ENCODE measurements at regions not wholly inside any gene's neighbourhood (a gene's known extent, or its start where the extent isn't known, plus 50 kb on each side); places are given as distances from the start of the nearest gene placed in this dataset.

- intact Hi-C loops (cut with DNase I) = loop anchor here (10.0 kb wide), 1 partner anchor 590 kb away; the partner anchor contains the start of gene GALNT18
- H3K27me3 ChIP-seq = no peaks in the 10 kb centered on the region
- H3K36me3 ChIP-seq = no peaks in the 10 kb centered on the region
- H3K9me3 ChIP-seq = no peaks in the 10 kb centered on the region
- H3K4me3 ChIP-seq = no peak overlapping the region
- H3K27ac ChIP-seq (replicated peaks in 1 of 4) = no peak overlapping the region
- TF ChIP-seq POLR2AphosphoS5 (IDR thresholded peaks at IDR 0.05) = no peak
- TF ChIP-seq, protein P1, sequence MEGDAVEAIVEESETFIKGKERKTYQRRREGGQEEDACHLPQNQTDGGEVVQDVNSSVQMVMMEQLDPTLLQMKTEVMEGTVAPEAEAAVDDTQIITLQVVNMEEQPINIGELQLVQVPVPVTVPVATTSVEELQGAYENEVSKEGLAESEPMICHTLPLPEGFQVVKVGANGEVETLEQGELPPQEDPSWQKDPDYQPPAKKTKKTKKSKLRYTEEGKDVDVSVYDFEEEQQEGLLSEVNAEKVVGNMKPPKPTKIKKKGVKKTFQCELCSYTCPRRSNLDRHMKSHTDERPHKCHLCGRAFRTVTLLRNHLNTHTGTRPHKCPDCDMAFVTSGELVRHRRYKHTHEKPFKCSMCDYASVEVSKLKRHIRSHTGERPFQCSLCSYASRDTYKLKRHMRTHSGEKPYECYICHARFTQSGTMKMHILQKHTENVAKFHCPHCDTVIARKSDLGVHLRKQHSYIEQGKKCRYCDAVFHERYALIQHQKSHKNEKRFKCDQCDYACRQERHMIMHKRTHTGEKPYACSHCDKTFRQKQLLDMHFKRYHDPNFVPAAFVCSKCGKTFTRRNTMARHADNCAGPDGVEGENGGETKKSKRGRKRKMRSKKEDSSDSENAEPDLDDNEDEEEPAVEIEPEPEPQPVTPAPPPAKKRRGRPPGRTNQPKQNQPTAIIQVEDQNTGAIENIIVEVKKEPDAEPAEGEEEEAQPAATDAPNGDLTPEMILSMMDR (IDR thresholded peaks at IDR 0.05) = no peak
- TF ChIP-seq POLR2A (IDR thresholded peaks at IDR 0.05; ENCODE audit: low read depth) = no peak
- TF ChIP-seq EP300 (IDR thresholded peaks at IDR 0.05) = no peak
- DNase-seq (ENCODE audit: extremely low spot score) = no peak
- peaks cover 9 to 33% (median 29%) of the 10 kb centered on the region in 4 donors for H3K4me1 ChIP-seq
- WGBS = 86% methylated on average over 5 of the region's 5 CpGs
Measured at GRCh38 chr11:11034476-11034875, 176.6 kb upstream of the ZBED5 start.

DNA sequence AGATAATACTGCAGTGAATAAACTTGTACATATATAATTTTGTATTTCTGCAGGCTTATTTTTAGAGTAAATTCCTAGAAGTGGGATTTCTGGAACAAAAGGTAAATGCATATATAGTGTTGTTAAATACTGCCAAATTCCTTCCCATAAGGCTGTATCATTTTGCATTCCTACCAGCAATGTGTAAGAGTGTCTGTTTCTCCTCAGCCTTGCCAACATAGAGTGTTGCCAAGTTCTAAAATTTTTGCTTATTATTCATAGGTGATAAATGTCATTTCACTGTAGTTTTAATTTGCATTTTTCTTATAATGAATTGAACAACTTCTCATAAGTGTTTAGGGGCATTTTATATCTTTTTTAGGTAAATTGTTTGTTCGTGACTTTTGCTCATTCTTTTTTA, 174.2 kb upstream of the ZBED5 start:
- WGBS = 35% methylated on average over 1 of the region's 1 CpG
- no peak overlapping the region for H3K4me3 ChIP-seq
- H3K4me1 ChIP-seq = peaks cover 0 to 25% (median 9%) of the 10 kb centered on the region in 4 donors
- H3K27me3 ChIP-seq = no peaks in the 10 kb centered on the region
- H3K27ac ChIP-seq (replicated peaks in 1 of 4) = no peak overlapping the region
- TF ChIP-seq POLR2AphosphoS5 (IDR thresholded peaks at IDR 0.05) = no peak
- no peak for TF ChIP-seq EP300 (IDR thresholded peaks at IDR 0.05)
- no peak for TF ChIP-seq POLR2A (IDR thresholded peaks at IDR 0.05; ENCODE audit: low read depth)
- TF ChIP-seq, protein P1 (IDR thresholded peaks at IDR 0.05) = no peak
- no peaks in the 10 kb centered on the region for H3K9me3 ChIP-seq
- no peak for DNase-seq (ENCODE audit: extremely low spot score)
- intact Hi-C loops (cut with DNase I) = loop anchor here (10.0 kb wide), 1 partner anchor 593 kb away; the partner anchor contains the start of gene GALNT18
- H3K36me3 ChIP-seq = no peaks in the 10 kb centered on the region

DNA sequence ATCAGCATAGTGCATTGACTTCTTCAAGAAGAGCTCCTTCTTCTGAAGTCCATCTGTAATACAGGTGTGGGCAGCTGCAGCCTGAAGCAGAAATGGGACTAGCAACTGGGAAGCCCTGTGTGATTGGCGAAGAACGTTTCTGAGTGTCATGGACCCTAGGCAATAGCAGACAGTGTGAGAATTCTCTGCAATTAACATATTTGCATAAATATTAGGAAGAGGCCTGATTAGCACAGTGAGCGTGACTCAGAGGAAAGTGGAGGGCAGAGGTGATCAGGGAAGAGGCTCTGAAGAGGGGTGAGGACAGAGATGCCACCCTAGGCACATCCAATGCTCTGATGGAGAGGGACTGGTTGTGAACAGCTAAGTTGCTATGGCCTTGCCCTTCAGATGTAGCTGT, 171.2 kb upstream of the ZBED5 start:
- Histone ChIP-seq H3K36me3 (no peaks in the 10 kb centered on the region), H3K27ac (replicated peaks in 1 of 4) (no peak overlapping the region), H3K4me3 (no peak overlapping the region), H3K27me3 (no peaks in the 10 kb centered on the region), H3K9me3 (no peaks in the 10 kb centered on the region), H3K4me1 (peaks cover 0 to 16% (median 3%) of the 10 kb centered on the region in 4 donors)
- no peak for DNase-seq (ENCODE audit: extremely low spot score)
- intact Hi-C loops (cut with DNase I) = loop anchor here (2.0 to 5.0 kb wide), 2 partner anchors 233 to 758 kb away; no protein-coding TSS in a partner anchor
- TF ChIP-seq POLR2A (IDR thresholded peaks at IDR 0.05; ENCODE audit: low read depth) = no peak
- TF ChIP-seq EP300 (IDR thresholded peaks at IDR 0.05) = no peak
- TF ChIP-seq POLR2AphosphoS5 (IDR thresholded peaks at IDR 0.05) = no peak
- TF ChIP-seq, protein P1 (IDR thresholded peaks at IDR 0.05) = no peak
- 94% methylated on average over 3 of the region's 3 CpGs for WGBS

DNA sequence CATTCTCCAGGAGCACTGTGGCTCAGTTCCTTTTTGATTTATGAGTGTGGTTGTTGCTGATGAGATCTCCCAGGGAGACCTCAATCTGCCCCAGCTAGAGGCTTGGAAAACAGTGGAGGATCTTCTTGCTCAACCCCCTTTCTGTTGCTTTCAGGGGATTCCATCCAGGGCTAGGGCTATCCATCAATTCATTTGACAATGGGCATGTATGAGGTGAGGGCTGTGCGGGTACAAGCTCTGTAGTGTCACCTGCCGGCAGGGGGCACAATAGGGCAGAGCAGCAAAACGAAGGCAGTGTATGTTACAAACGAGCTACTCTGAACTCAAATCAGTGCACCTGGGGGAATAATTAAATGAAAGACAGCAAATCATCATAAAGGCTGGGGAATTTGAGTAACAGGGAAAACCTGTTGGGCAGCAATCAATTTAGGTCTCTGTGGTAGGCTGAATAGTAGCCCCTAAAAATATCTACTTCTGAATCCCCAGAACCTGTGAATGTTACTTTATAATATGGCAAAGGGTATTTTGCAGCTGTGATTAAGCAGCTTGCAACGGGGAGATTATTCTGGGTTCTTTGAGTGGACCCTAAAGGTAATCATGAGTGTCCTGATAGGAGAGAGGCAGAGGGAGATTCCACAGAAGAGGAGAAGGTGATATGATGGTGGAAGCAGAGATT, 170.3 kb upstream of the ZBED5 start:
- no peak overlapping the region for H3K4me3 ChIP-seq
- H3K9me3 ChIP-seq = no peaks in the 10 kb centered on the region
- H3K36me3 ChIP-seq = no peaks in the 10 kb centered on the region
- 19% methylated on average over 5 of the region's 5 CpGs for WGBS
- no peak for DNase-seq (ENCODE audit: extremely low spot score)
- H3K27ac ChIP-seq (replicated peaks in 1 of 4) = no peak overlapping the region
- intact Hi-C loops (cut with DNase I) = loop anchor here (2.0 to 5.0 kb wide), 2 partner anchors 234 to 759 kb away; no protein-coding TSS in a partner anchor
- TF ChIP-seq, protein P1 (IDR thresholded peaks at IDR 0.05) = peak; percentile 75 to 84 (median 84)
- TF ChIP-seq POLR2A (IDR thresholded peaks at IDR 0.05; ENCODE audit: low read depth) = no peak
- TF ChIP-seq POLR2AphosphoS5 (IDR thresholded peaks at IDR 0.05) = peak in 1 of 2 donors; percentile 38
- peaks cover 0 to 16% (median 3%) of the 10 kb centered on the region in 4 donors for H3K4me1 ChIP-seq
- H3K27me3 ChIP-seq = no peaks in the 10 kb centered on the region

All from esophagus muscularis mucosa (tissue), 4 donors.